ENCODE measurements at regions not wholly inside any gene's neighbourhood (a gene's known extent, or its start where the extent isn't known, plus 50 kb on each side); places are given as distances from the start of the nearest gene placed in this dataset.
"Not testable (repeated sequence)": the region's sequence is repeated elsewhere in the genome, so short reads cannot be mapped to it uniquely, and the experiment has no call there.

- no peak for DNase-seq
These were observed 53.0 kb upstream of the CA12 start for GRCh38 chr15:63434576-63435186.

DNA sequence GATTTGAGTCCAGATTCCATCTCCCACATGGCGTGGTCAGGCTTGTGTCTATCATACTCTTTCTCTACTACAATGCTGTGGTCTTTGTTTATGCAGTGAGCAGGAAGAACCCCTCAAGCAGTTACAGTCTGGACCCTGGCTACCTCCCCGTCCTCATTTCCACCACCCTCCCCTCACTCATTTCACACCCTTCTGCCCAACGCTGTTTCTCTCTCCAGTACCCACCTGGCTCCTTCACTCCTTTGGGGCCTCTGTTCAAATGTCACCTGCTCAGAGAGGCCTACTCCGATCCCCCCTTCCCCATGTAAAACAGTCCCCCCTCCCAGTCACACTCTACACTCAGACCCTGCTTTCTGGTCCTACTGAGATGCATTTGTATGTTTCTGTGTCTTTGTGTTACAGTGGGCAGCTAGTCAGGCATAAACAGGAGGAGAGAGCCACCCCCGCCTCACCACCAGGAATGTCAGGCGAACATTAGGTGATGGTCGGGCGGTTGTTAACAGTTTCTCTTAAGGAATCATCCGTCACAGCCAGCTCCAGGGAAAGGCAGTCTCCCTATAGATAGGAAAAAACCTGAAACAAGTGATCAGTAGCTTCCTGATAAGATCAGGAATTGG lies 53.7 kb upstream of the CA12 start:
- no peak for DNase-seq

DNA sequence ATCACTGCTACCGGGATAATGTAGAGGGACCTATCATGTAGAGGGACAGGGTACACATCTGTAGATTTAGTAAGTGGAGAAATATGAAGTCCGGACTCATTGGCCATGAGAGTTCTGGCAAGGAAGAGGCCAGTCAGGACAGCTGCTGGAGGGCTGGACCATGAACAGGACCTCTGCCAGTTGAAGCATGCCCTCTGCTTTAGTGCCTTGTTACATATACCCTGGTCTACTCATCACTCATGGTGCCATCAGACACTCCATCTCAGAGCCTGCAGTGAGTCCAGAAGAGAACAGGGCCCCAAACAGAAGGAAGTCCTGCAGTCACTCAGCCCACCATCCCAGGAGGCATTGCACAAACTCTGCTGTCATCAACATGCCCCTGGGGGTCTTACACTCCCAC lies 54.7 kb upstream of the CA12 start:
- DNase-seq, result no peak

DNA sequence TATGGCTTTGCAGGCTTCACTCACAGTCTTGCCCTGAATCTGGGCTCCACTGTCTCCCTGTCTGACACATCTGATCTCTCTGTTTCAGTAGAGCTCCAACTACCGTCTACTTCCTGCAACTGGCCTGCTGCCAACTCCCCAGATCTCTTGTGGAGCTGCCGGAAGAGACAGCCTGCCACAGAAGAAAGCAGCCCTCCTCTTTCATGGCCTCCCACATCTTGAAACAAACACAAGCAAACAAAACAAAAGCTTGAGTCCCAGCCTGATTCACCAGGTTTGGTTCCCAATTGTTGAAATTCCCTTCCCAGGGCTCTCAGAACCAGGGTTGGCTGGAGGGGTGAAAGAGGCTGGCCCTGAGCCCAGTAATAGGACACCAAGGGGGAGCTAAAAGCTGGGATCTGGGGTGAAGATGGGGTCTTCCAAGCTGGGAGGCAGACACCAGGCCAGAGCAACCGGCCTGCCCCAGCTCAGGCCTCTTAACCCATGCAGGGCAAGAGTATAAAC lies 55.3 kb upstream of the CA12 start:
- DNase-seq, result peak; percentile 51

GRCh38 chr15:63439536-63440264 lies 58.1 kb upstream of the CA12 start:
- DNase-seq, result no peak

DNA sequence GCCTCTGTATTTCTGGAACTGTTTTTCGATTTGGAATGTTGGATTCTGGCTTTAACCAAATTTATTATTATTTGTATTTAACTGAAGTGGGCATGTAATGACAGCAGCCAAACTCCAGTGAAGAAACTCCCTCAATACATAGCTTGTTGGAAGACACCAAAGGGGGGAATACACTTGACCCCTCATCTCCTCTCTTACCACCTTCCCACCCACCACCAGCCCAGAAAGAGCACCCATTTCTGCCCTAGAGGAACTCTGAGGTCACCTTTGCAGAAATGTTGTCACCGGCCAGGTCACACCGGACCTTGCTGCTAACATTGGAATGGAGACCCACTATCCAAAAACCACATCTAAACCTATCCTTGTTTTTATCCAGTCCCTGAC lies 58.6 kb upstream of the CA12 start:
- no peak for DNase-seq

DNA sequence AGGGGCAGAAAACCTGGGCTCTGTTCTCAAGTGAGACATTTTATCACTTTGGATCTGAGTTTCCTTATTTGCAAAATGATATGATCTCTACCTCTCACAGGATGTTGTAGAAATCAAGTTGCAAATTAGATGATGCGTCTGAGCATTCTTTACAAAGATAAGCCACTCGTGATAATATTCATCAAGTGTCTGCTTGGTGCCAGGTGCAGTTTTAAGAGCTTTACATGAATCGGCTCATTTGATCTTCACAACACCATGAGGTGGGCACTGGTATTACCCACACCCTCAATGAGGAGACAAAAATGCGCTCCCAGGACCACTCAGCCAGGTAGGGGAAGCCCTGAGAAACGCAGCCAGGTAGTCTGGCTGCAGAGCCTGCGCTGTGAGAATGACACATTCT lies 59.1 kb upstream of the CA12 start:
- DNase-seq, result no peak

GRCh38 chr15:63441266-63441665 lies 59.6 kb upstream of the CA12 start:
- no peak for DNase-seq

DNA sequence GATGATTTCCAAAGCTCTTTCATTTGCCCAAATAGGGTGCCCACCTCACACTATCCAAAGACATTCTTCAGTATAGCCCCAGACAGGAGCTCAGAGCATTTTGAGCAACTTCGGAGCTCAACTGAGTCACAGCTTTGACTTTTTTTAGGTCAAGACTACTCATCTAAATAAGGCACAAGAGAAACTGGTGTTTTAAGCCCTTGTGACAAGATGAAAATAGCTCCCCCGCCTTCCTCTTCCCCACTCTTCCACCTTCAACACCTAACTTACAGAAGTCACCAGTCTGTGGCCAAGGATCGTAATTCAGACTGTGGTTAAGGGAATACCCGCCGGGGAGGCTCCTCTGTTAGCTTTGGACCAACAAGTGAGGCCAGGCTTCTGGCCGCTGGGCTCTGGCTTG lies 60.4 kb upstream of the CA12 start:
- DNase-seq, result no peak

DNA sequence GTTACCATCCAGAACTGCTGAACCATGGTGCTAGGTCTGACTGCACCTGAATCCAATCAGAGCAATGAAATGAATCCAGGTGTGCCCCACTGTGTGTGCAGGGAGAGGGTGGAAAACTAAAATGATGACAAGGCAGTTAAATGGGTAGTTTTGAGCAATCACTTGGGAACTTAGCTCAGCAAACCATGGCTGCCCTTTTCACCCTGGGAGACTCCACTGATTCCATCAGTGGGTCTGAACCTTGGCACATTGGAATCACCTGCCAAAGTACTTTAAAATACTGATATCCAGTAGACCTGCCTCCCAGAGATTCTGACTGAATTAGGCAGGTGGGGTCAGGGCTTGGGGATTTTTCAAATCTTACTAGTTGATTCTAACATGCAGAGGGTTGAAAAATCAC lies 59.8 kb upstream of the USP3 start:
- DNase-seq, result no peak

- no peak for DNase-seq
These were observed 58.1 kb upstream of the USP3 start for GRCh38 chr15:63446255-63446654.

GRCh38 chr15:63447017-63447676 lies 57.2 kb upstream of the USP3 start:
- DNase-seq, result no peak

DNA sequence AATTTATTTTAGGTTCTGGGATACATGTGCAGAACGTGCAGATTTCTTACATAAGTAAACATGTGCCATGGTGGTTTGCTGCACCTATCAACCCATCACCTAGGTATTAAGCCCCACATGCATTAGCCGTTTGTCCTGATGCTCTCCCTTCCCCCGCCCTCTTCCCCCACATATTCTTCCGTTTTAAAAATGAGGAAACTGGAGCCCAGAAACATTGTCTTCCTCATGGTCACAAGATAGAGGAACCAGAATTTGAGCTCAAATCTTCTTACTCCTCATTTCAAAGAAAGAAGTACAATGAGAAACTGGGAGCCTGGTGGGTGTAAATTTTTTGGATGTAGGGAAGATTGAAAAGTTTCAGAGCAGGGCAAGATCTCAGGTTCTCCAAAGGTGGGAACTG lies 56.1 kb upstream of the USP3 start:
- no peak for DNase-seq

DNA sequence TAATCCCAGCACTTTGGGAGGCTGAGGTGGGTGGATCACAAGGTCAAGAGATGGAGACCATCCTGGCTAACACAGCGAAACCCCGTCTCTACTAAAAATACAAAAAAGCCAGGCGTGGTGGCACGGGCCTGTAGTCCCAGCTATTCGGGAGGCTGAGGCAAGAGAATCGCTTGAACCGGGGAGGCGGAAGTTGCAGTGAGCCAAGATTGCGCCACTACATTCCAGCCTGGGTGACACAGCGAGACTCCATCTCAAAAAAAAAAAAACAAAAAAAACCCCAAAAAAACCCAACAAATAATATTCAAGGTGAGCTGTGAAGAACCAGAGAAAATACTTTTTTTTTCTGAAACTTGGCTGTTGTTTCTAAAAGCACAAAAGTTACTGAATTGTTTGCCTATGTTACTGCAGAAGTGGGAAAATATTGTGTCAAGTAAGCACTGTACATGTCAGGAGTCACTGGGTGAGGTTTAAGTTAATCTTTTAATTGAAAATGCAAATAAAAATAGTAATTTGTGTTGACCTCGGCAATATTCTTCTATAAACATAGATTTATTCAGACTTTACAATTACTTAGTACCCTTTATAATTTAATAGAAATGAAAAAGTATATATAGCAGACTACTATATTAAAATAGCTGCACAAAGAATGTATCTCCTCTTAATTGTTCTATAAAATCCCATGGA lies 55.4 kb upstream of the USP3 start:
- not testable (repeated sequence) for DNase-seq

GRCh38 chr15:63449731-63450130 lies 54.7 kb upstream of the USP3 start:
- no peak for DNase-seq

GRCh38 chr15:63450884-63451225 lies 53.5 kb upstream of the USP3 start:
- DNase-seq, result no peak

DNA sequence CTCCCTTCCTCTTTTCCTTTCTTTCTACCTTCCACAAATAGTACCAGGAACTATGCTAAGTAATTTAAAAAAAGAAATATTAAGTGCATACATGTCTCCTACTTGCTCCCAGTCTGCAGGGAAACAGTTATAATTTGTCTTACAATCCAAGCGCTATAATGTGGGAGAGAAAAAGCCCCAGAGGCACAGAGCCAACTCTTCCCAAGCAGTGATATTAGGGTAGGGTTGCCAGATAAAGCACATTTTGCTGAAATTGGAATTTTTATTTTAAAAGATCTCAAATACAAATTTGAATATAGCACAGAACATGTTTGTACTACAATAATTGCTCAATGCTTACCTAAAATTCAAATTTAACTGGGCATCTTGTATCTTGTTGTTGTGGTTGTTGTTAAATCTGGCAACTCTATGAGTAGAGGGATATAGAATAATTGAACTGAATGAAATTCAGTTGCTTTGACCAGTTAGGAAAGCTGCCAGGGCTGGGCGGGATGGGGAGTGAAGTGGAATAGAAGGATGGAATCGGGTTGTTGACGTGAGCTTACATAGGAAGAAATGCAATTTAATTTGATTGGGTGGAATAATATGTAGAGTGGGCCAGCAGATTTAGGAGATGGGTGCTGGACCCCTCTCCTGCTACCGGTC lies 52.6 kb upstream of the USP3 start:
- DNase-seq, result no peak

DNA sequence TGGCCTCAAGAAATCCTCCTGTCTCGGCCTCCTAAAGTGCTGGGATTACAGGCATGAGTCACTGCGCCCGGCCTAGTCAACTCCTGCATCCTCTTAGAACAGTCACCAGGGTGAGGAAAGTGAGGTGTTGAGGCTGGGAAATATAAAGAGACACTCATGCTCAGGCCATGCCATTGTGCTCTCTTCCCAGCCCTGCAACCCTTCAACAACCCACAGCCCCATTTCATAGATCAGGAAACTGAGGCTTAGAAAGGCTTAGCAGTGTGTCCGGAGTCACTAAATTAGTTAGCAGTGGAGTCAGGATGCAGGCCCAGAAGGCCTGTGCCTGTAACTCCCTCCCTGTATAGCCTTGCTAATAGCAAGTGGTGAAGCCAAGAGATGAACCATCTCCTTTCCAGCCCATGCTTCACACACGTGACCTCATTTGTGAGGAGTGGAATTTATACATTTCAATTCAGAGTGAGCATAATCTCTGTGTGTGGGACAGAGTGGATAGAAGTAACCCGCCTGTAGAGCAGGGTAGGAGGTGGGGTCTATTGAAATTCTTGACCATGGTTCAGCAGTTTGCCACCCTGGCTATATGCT lies 51.7 kb upstream of the USP3 start:
- no peak for DNase-seq

GRCh38 chr15:63453186-63453905 lies 51.0 kb upstream of the USP3 start:
- no peak for DNase-seq

GRCh38 chr15:63454503-63455211 lies 49.7 kb upstream of the USP3 start:
- no peak for DNase-seq
